Adrenal gland (tissue), 9 donors: ENCODE measurements at regions not wholly inside any gene's neighbourhood (a gene's known extent, or its start where the extent isn't known, plus 50 kb on each side); places are given as distances from the start of the nearest gene placed in this dataset.
"Not testable (repeated sequence)": the region's sequence is repeated elsewhere in the genome, so short reads cannot be mapped to it uniquely, and the experiment has no call there.

Experiments
- DNase-seq, 7 donors: peaks; one replicate each; pipeline ENCODE4 v3.0.0-alpha.2; 2019 to 2020
- H3K27ac ChIP-seq, 5 donors: fragments of 200-600 bp; sonication (generic) in 4 of 5; 1 replicate in 3 of 5; 2 replicates in 2 of 5; pipeline versions ENCODE4 v1.5.1 to v1.8.0; 2016 to 2020; ENCODE audit warnings: mild to moderate bottlenecking in 1 of 5
- H3K27me3 ChIP-seq: fragments of 200-600 bp; 2 replicates; pipeline ENCODE4 v1.8.0; 2021
- H3K36me3 ChIP-seq, 2 donors: fragments of 200-600 bp; replicated peaks in 1 of 2; 1 replicate in 1 of 2; 2 replicates in 1 of 2; pipeline versions ENCODE4 v1.5.1 to v1.8.0; 2018 to 2022
- H3K4me1 ChIP-seq, 2 donors: fragments of 200-600 bp; replicated peaks in 1 of 2; 1 replicate in 1 of 2; 2 replicates in 1 of 2; pipeline versions ENCODE4 v1.5.1 to v1.8.0; 2018 to 2021
- H3K4me3 ChIP-seq, 4 donors: fragments of 200-600 bp; sonication (generic) in 3 of 4; one replicate each; pipeline ENCODE4 v1.5.1; 2016 to 2018
- H3K9me3 ChIP-seq, 3 donors: fragments of 200-600 bp; sonication (generic) in 1 of 3; replicated peaks in 1 of 3; 1 replicate in 2 of 3; 2 replicates in 1 of 3; pipeline versions ENCODE4 v1.5.1 to v1.8.0; 2016 to 2021
- POLR2A ChIP-seq, 2 donors: fragments of 450-650 bp; IDR thresholded peaks; one replicate each; pipeline ENCODE4 v1.6.1; 2017; ENCODE audit warnings: antibody characterized with exemption in 2 of 2, mild to moderate bottlenecking in 2 of 2, moderate library complexity in 1 of 2
- WGBS, 4 donors: extraction: QIAGEN DNeasy Blood & Tissue Kit in 2 of 4; methylation state at CpG; one replicate each; pipeline versions ENCODE4 v1.1.5 to v1.1.7; 2013 to 2017; 5-methylcytosine and 5-hydroxymethylcytosine counted together
- intact Hi-C, 2 donors: fragments of 100-400 bp; cut with DNase I; formaldehyde crosslinking; loops; one replicate each; pipeline versions ENCODE4 v1.14.1 to v1.15.0; 2022 to 2023
- TF ChIP-seq, protein P1 (sequence below), 6 experiments: fragments of 450-650 bp in 4 of 6; fragments of 200-600 bp in 2 of 6; sonication (generic) in 1 of 6; IDR thresholded peaks; 1 replicate in 5 of 6; 2 replicates in 1 of 6; pipeline versions ENCODE4 v1.5.1 to v1.8.0; 2016 to 2021; ENCODE audit warnings: antibody characterized with exemption in 6 of 6, mild to moderate bottlenecking in 2 of 6, moderate library complexity in 1 of 6
- donor health status: healthy with polysubstance abuse.
- donor health status: Bipolar disorder and iron deficiency.
- donor health status: DM: yes; HTN: yes; CAD: no.
- donor health status: DM: no; HTN: no; CAD: no.
- donor health status: DM: no; HTN: no; CAD: no.

DNA sequence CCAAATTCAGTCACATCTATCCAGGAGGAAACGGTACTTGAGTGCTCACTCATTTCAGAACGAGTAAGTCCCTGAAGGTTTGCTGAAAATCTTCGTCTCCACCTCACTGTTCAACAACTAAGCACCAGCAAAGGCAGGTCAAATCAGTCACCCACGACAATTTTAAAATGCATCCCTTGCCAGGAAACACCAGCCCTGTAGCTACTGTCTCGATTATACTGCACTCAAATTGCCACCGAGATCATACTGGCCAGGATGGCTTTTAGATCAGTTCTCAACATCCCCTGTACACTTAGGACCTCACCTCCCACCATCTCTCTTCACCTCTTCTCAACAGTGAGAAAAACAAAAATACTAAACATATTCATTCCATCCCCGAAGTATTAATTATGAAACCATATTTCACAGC is 298.6 kb downstream of the AGTPBP1 start:
- H3K4me3 ChIP-seq, result no peak overlapping the region
- no peaks in the 10 kb centered on the region for H3K4me1 ChIP-seq
- WGBS, 4 donors, result 72 to 84% (median 78%) methylated on average over 7 of the region's 7 CpGs
- no peak for DNase-seq
- intact Hi-C loops, result no loop called here
- no peaks in the 10 kb centered on the region for H3K9me3 ChIP-seq
- no peak for TF ChIP-seq POLR2A (IDR thresholded peaks at IDR 0.05)
- TF ChIP-seq, protein P1, sequence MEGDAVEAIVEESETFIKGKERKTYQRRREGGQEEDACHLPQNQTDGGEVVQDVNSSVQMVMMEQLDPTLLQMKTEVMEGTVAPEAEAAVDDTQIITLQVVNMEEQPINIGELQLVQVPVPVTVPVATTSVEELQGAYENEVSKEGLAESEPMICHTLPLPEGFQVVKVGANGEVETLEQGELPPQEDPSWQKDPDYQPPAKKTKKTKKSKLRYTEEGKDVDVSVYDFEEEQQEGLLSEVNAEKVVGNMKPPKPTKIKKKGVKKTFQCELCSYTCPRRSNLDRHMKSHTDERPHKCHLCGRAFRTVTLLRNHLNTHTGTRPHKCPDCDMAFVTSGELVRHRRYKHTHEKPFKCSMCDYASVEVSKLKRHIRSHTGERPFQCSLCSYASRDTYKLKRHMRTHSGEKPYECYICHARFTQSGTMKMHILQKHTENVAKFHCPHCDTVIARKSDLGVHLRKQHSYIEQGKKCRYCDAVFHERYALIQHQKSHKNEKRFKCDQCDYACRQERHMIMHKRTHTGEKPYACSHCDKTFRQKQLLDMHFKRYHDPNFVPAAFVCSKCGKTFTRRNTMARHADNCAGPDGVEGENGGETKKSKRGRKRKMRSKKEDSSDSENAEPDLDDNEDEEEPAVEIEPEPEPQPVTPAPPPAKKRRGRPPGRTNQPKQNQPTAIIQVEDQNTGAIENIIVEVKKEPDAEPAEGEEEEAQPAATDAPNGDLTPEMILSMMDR (IDR thresholded peaks at IDR 0.05), result no peak
- H3K36me3 ChIP-seq, result no peaks in the 10 kb centered on the region
- no peak overlapping the region for H3K27ac ChIP-seq
- no peaks in the 10 kb centered on the region for H3K27me3 ChIP-seq

DNA sequence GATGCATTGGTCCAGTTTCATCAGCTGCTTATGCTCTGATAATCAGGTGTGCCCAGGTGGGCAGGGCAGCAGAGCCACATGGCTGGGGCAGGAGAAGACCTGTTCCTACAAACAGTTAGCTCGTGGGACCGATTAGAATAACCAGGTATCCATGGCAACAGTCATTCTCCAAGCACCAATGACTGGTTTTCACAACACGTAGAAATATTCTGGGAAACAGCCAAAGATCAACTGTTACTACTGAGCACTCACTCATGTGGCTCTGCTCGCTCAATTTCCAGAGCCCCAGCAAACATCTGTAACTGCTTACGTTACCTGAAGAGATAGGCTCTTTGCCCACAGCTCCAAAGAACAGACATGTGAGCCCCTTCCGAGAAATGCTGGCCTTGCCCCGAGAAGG is 302.0 kb downstream of the AGTPBP1 start:
- Histone ChIP-seq H3K27ac (no peak overlapping the region), H3K4me3 (no peak overlapping the region), H3K36me3 (no peaks in the 10 kb centered on the region), H3K4me1 (no peaks in the 10 kb centered on the region), H3K27me3 (no peaks in the 10 kb centered on the region), H3K9me3 (no peaks in the 10 kb centered on the region)
- DNase-seq, result peak in 1 of 7 donors; percentile 55
- 65 to 82% (median 71%) methylated on average over 6 to 7 of the region's 7 CpGs for WGBS, 4 donors
- intact Hi-C loops, result no loop called here
- TF ChIP-seq, protein P1 (IDR thresholded peaks at IDR 0.05), result no peak
- TF ChIP-seq POLR2A (IDR thresholded peaks at IDR 0.05), result no peak

DNA sequence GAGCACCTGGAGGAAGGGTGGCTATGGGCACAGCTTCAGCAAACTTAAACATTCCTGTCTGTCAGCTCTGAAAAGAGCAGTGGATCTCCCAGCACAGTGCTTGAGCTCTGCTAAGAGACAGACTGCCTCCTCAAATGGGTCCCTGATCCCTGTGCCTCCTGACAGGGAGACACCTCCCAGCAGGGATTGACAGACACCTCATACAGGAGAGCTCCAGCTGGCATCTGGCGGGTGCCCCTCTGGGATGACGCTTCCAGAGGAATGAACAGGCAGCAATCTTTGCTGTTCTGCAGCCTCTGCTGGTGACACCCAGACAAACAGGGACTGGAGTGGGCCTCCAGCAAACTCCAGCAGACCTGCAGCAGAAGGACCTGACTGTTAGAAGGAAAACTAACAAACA is 307.8 kb downstream of the AGTPBP1 start:
- H3K4me1 ChIP-seq, intact Hi-C loops, H3K27ac ChIP-seq, H3K4me3 ChIP-seq, DNase-seq, H3K9me3 ChIP-seq, H3K27me3 ChIP-seq, H3K36me3 ChIP-seq: not testable (repeated sequence)
- 88 to 100% (median 92%) methylated on average over 1 to 2 of the region's 2 CpGs for WGBS, 4 donors

DNA sequence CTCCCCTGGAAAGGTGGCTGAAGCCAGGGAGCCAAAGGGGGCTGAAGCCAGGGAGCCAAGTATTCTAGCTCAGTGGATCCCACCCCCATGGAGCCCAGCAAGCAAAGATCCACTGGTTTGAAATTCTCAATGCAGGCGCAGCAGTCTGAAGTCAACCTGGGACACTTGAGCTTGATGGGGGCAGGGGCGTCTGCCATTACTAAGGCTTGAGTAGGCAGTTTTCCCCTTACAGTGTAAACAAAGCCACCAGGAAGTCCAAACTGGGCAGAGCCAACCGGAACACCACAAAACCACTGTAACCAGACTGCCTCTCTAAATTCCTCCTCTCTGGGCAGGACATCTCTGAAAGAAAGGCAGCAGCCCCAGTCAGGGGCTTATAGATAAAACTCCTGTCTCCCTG is 308.2 kb downstream of the AGTPBP1 start:
- H3K9me3 ChIP-seq, intact Hi-C loops, H3K27me3 ChIP-seq, H3K36me3 ChIP-seq, H3K27ac ChIP-seq, H3K4me1 ChIP-seq, H3K4me3 ChIP-seq, DNase-seq: not testable (repeated sequence)
- WGBS, 4 donors, result 67 to 83% (median 69%) methylated on average over 2 to 3 of the region's 3 CpGs

DNA sequence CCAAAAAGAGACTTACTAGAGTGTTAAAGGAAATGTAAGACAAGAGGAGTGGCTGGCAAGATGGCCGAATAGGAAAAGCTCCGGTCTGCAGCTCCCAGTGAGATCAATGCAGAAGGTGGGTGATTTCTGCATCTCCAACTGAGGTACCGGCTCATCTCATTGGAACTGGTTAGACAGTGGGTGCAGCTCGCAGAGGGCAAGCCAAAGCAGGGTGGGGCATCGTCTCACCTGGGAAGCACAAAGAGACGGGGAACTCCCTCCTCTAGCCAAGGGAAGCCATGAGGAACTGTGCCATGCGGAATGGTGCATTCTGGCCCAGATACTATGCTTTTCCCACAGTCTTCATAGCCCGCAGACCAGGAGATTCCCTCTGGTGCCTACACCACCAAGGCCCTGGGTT is 308.7 kb downstream of the AGTPBP1 start:
- no peaks in the 10 kb centered on the region for H3K27me3 ChIP-seq
- intact Hi-C loops, result no loop called here
- no peak overlapping the region for H3K4me3 ChIP-seq
- no peak overlapping the region for H3K27ac ChIP-seq
- DNase-seq, result no peak
- H3K4me1 ChIP-seq, result peaks cover 0 to 5% of the 10 kb centered on the region in 2 donors
- WGBS, 4 donors, result 76 to 92% (median 87%) methylated on average over 5 to 8 of the region's 8 CpGs
- TF ChIP-seq, protein P1 (IDR thresholded peaks at IDR 0.05), result no peak
- no peak for TF ChIP-seq POLR2A (IDR thresholded peaks at IDR 0.05)
- no peaks in the 10 kb centered on the region for H3K36me3 ChIP-seq
- H3K9me3 ChIP-seq, result no peaks in the 10 kb centered on the region
